ENCODE measurements at regions not wholly inside any gene's neighbourhood (a gene's known extent, or its start where the extent isn't known, plus 50 kb on each side); places are given as distances from the start of the nearest gene placed in this dataset.
A peak's percentile ranks its signal among the peaks of the same experiment; 100 is the strongest.

GRCh38 chr12:92028441-92028709 lies 117.3 kb downstream of the BTG1 start:
- Histone ChIP-seq H3K4me1 (peaks cover 0 to 48% (median 10%) of the 10 kb centered on the region in 4 donors), H3K27me3 (no peaks in the 10 kb centered on the region), H3K4me3 (no peak overlapping the region), H3K9me3 (no peaks in the 10 kb centered on the region), H3K27ac (peak overlapping the region; percentile 72 to 80 (median 80)), H3K36me3 (no peaks in the 10 kb centered on the region)
- in situ Hi-C loops (cut with MboI; ENCODE audit: low pct_ligation_motif_present in 1 of 4, low pct_unique_long_range_greater_than_20kb in 1 of 4, low sequenced_read_pairs in 3 of 4) (no loop called here), intact Hi-C loops (cut with DNase I; ENCODE audit: low total_unique reads) (no loop called here)
- 29 to 32% methylated on average over 1 of the region's 1 CpG for WGBS, 2 donors (ENCODE audit: low coverage in 1 of 2)
- TF ChIP-seq, protein P1, sequence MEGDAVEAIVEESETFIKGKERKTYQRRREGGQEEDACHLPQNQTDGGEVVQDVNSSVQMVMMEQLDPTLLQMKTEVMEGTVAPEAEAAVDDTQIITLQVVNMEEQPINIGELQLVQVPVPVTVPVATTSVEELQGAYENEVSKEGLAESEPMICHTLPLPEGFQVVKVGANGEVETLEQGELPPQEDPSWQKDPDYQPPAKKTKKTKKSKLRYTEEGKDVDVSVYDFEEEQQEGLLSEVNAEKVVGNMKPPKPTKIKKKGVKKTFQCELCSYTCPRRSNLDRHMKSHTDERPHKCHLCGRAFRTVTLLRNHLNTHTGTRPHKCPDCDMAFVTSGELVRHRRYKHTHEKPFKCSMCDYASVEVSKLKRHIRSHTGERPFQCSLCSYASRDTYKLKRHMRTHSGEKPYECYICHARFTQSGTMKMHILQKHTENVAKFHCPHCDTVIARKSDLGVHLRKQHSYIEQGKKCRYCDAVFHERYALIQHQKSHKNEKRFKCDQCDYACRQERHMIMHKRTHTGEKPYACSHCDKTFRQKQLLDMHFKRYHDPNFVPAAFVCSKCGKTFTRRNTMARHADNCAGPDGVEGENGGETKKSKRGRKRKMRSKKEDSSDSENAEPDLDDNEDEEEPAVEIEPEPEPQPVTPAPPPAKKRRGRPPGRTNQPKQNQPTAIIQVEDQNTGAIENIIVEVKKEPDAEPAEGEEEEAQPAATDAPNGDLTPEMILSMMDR (IDR thresholded peaks at IDR 0.05), result no peak
- TF ChIP-seq EP300 (IDR thresholded peaks at IDR 0.05; ENCODE audit: low read depth) (no peak), POLR2AphosphoS5 (IDR thresholded peaks at IDR 0.05) (no peak), POLR2A (IDR thresholded peaks at IDR 0.05) (no peak)
- no peak for DNase-seq

DNA sequence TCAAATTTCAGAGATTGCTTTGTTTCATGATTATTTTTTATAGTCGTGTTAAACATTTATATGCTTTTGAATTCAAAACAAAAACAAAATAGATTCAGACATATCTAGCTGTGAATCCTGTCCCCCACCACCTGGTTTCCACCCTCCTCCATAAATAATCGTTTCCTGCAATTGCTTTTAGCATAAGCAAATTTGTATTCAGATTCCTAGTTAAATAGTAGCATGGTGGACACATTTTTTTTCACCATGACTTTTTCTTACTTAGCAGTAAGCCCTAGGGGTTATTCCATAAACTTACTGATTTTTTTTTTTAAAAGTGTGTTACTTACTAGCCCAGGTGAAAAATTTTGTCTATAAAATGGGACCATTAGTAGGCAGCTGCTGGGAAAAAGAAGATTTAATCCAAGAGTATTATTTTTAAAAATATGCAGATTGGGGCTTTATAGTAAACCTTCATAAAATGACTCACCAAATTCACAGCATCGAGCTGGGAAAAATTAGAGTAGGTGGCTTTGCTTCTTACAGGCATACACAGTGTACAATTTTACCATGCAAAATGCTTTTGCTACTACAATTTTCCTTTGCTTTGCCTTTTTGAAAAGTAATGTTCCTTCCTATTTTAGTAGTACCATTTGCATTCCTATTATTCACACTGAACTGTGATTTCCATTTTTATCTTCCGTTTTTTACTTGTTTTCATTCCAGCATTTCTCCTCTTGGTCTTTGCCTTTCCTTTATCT lies 117.8 kb downstream of the BTG1 start:
- TF ChIP-seq, protein P1 (IDR thresholded peaks at IDR 0.05), result no peak
- TF ChIP-seq POLR2A (IDR thresholded peaks at IDR 0.05), result no peak
- TF ChIP-seq POLR2AphosphoS5 (IDR thresholded peaks at IDR 0.05), result no peak
- no peak for TF ChIP-seq EP300 (IDR thresholded peaks at IDR 0.05; ENCODE audit: low read depth)
- intact Hi-C loops (cut with DNase I; ENCODE audit: low total_unique reads), result no loop called here
- WGBS, 2 donors (ENCODE audit: low coverage in 1 of 2), result 70 to 73% methylated on average over 4 of the region's 4 CpGs

GRCh38 chr12:92027243-92027642 lies 118.4 kb downstream of the BTG1 start:
- TF ChIP-seq EP300 (IDR thresholded peaks at IDR 0.05; ENCODE audit: low read depth), result no peak
- TF ChIP-seq POLR2A (IDR thresholded peaks at IDR 0.05), result no peak
- TF ChIP-seq, protein P1 (IDR thresholded peaks at IDR 0.05), result no peak
- no peak for TF ChIP-seq POLR2AphosphoS5 (IDR thresholded peaks at IDR 0.05)
- intact Hi-C loops (cut with DNase I; ENCODE audit: low total_unique reads) (no loop called here), in situ Hi-C loops (cut with MboI; ENCODE audit: low pct_ligation_motif_present in 1 of 4, low pct_unique_long_range_greater_than_20kb in 1 of 4, low sequenced_read_pairs in 3 of 4) (no loop called here)
- 68 to 76% methylated on average over 2 of the region's 2 CpGs for WGBS, 2 donors (ENCODE audit: low coverage in 1 of 2)
- Histone ChIP-seq H3K27ac (peak overlapping the region in 3 of 4 donors; percentile 72 to 80 (median 79)), H3K9me3 (no peaks in the 10 kb centered on the region), H3K4me1 (peaks cover 0 to 38% (median 10%) of the 10 kb centered on the region in 4 donors), H3K27me3 (no peaks in the 10 kb centered on the region), H3K36me3 (no peaks in the 10 kb centered on the region), H3K4me3 (no peak overlapping the region)
- DNase-seq, result no peak

More for the DNA sequence above, 117.8 kb downstream of the BTG1 start:
- Histone ChIP-seq H3K9me3 (no peaks in the 10 kb centered on the region), H3K4me3 (no peak overlapping the region), H3K27ac (peak overlapping the region; percentile 72 to 80 (median 80)), H3K36me3 (no peaks in the 10 kb centered on the region), H3K27me3 (no peaks in the 10 kb centered on the region), H3K4me1 (peaks cover 0 to 43% (median 10%) of the 10 kb centered on the region in 4 donors)
- DNase-seq, result no peak
- in situ Hi-C loops (cut with MboI; ENCODE audit: low pct_ligation_motif_present in 1 of 4, low pct_unique_long_range_greater_than_20kb in 1 of 4, low sequenced_read_pairs in 3 of 4), result no loop called here

DNA sequence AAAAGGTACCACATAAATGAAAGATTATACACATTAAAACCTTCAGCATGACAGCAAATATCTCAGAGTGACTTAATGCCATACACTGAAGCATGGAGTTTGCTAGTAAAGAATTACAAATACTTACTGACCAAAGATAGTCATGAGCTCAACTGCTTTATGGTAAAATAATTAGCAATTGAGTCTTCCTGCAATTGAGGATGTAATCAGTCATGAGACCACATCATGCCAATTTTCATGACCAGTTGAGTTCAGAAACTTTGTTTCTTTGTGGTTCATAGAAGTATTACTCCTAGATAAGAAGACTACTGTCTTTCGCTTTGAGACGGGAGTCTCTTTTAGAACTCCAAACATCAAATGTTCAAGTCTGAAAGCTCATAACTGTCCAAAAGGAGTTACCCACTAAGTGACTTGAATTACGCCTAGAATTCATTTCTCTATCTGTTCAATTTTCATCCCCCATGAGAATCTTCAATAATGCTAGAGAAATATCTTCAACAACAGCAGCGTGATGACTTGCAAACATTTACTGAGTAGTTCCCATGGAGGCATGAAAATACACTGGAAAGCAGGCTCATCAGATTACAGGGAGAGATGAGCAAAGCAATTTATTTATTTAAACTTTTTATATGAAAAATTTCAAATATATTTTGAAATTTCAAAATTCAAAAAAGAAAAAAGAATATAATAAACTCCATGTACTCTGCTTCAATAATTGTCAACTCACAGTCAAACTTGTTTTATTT lies 120.0 kb downstream of the BTG1 start:
- in situ Hi-C loops (cut with MboI; ENCODE audit: low pct_ligation_motif_present in 1 of 4, low pct_unique_long_range_greater_than_20kb in 1 of 4, low sequenced_read_pairs in 3 of 4), result no loop called here
- 95 to 96% methylated on average over 4 of the region's 4 CpGs for WGBS, 2 donors (ENCODE audit: low coverage in 1 of 2)
- H3K4me3 ChIP-seq, result no peak overlapping the region

More for the DNA sequence above, 120.0 kb downstream of the BTG1 start:
- Histone ChIP-seq H3K36me3 (no peaks in the 10 kb centered on the region), H3K9me3 (no peaks in the 10 kb centered on the region), H3K27me3 (no peaks in the 10 kb centered on the region), H3K27ac (no peak overlapping the region), H3K4me1 (peaks cover 0 to 26% (median 5%) of the 10 kb centered on the region in 4 donors)
- TF ChIP-seq EP300 (IDR thresholded peaks at IDR 0.05; ENCODE audit: low read depth) (no peak), POLR2AphosphoS5 (IDR thresholded peaks at IDR 0.05) (no peak), POLR2A (IDR thresholded peaks at IDR 0.05) (no peak)
- TF ChIP-seq, protein P1 (IDR thresholded peaks at IDR 0.05), result no peak
- intact Hi-C loops (cut with DNase I; ENCODE audit: low total_unique reads), result no loop called here
- no peak for DNase-seq
